ENCODE measurements at regions not wholly inside any gene's neighbourhood (a gene's known extent, or its start where the extent isn't known, plus 50 kb on each side); places are given as distances from the start of the nearest gene placed in this dataset.
"Not testable (repeated sequence)": the region's sequence is repeated elsewhere in the genome, so short reads cannot be mapped to it uniquely, and the experiment has no call there.

GRCh38 chr6:121634586-121634985, 199.1 kb downstream of the GJA1 start:
- TF ChIP-seq CTCF, POLR2AphosphoS5, EP300, POLR2A (IDR thresholded peaks at IDR 0.05): not testable (repeated sequence)

Data from suprapubic skin (tissue), 4 donors.